ENCODE measurements at regions not wholly inside any gene's neighbourhood (a gene's known extent, or its start where the extent isn't known, plus 50 kb on each side); places are given as distances from the start of the nearest gene placed in this dataset.
"Not testable (repeated sequence)": the region's sequence is repeated elsewhere in the genome, so short reads cannot be mapped to it uniquely, and the experiment has no call there.

- FAIRE-seq; DNase-seq (ENCODE audit: low spot score in 2 of 2): not testable (repeated sequence)
Observed at GRCh38 chr17:30648015-30648620, 170.9 kb downstream of the GOSR1 start.

GRCh38 chr17:30645875-30646274, 168.7 kb downstream of the GOSR1 start:
- not testable (repeated sequence) for FAIRE-seq; DNase-seq (ENCODE audit: low spot score in 2 of 2)

GRCh38 chr17:30644713-30645112, 167.5 kb downstream of the GOSR1 start:
- not testable (repeated sequence) for FAIRE-seq; DNase-seq (ENCODE audit: low spot score in 2 of 2)

GRCh38 chr17:30644287-30644686, 167.1 kb downstream of the GOSR1 start:
- not testable (repeated sequence) for DNase-seq (ENCODE audit: low spot score in 2 of 2); FAIRE-seq

- FAIRE-seq = not testable (repeated sequence)
Observed at GRCh38 chr17:30641428-30641827, 164.2 kb downstream of the GOSR1 start.

GRCh38 chr17:30639391-30639790, 162.2 kb downstream of the GOSR1 start:
- not testable (repeated sequence) for FAIRE-seq; DNase-seq (ENCODE audit: low spot score in 2 of 2)

More at GRCh38 chr17:30641428-30641827, 164.2 kb downstream of the GOSR1 start:
- DNase-seq (ENCODE audit: low spot score in 2 of 2) = not testable (repeated sequence)

- DNase-seq (ENCODE audit: low spot score in 2 of 2); FAIRE-seq: not testable (repeated sequence)
Observed at GRCh38 chr17:30638968-30639367, 161.8 kb downstream of the GOSR1 start.

- FAIRE-seq; DNase-seq (ENCODE audit: low spot score in 2 of 2): not testable (repeated sequence)
Observed at GRCh38 chr17:30631651-30632050, 154.4 kb downstream of the GOSR1 start.

- FAIRE-seq; DNase-seq (ENCODE audit: low spot score in 2 of 2): not testable (repeated sequence)
Observed at GRCh38 chr17:30625380-30625779, 148.2 kb downstream of the GOSR1 start.

GRCh38 chr17:30624180-30624579, 147.0 kb downstream of the GOSR1 start:
- not testable (repeated sequence) for FAIRE-seq; DNase-seq (ENCODE audit: low spot score in 2 of 2)

GRCh38 chr17:30609682-30610081, 132.5 kb downstream of the GOSR1 start:
- not testable (repeated sequence) for DNase-seq (ENCODE audit: low spot score in 2 of 2); FAIRE-seq

GRCh38 chr17:30605523-30605922, 128.3 kb downstream of the GOSR1 start:
- FAIRE-seq (no peak), DNase-seq (ENCODE audit: low spot score in 2 of 2) (no peak)

- no peak for FAIRE-seq
- no peak for DNase-seq (ENCODE audit: low spot score in 2 of 2)
Observed at GRCh38 chr17:30605027-30605426, 127.8 kb downstream of the GOSR1 start.

GRCh38 chr17:30602396-30602795, 125.2 kb downstream of the GOSR1 start:
- not testable (repeated sequence) for FAIRE-seq; DNase-seq (ENCODE audit: low spot score in 2 of 2)

GRCh38 chr17:30601984-30602383, 124.8 kb downstream of the GOSR1 start:
- not testable (repeated sequence) for DNase-seq (ENCODE audit: low spot score in 2 of 2); FAIRE-seq

- DNase-seq (ENCODE audit: low spot score in 2 of 2) (peak; percentile 24 to 33), FAIRE-seq (no peak)
Observed at GRCh38 chr17:30600830-30601494, 123.8 kb downstream of the GOSR1 start.

GRCh38 chr17:30600060-30600829, 123.0 kb downstream of the GOSR1 start:
- DNase-seq (ENCODE audit: low spot score in 2 of 2) (peak; percentile 81 to 83), FAIRE-seq (no peak)

- FAIRE-seq (no peak), DNase-seq (ENCODE audit: low spot score in 2 of 2) (peak in 1 of 2 donors; percentile 14)
Observed at GRCh38 chr17:30599428-30600059, 122.3 kb downstream of the GOSR1 start.

GRCh38 chr17:30597776-30598288, 120.6 kb downstream of the GOSR1 start:
- DNase-seq (ENCODE audit: low spot score in 2 of 2) = no peak
- no peak for FAIRE-seq
